HG03060 (cell line): ENCODE measurements at regions not wholly inside any gene's neighbourhood (a gene's known extent, or its start where the extent isn't known, plus 50 kb on each side); places are given as distances from the start of the nearest gene placed in this dataset.

Source experiments
- ATAC-seq: cut with Tn5 transposase; IDR thresholded peaks from one replicate; pipeline ENCODE4 v1.9.1; 2021; ENCODE audit warnings: low read depth, moderate number of reproducible peaks; ENCODE audit not compliant: unreplicated experiment

- ATAC-seq, result no peak
Observed at GRCh38 chr6:97666889-97667288, 383.9 kb upstream of the MMS22L start.

GRCh38 chr6:97668716-97669115, 385.7 kb upstream of the MMS22L start:
- peak; percentile 32 for ATAC-seq

GRCh38 chr6:97669191-97670031, 386.4 kb upstream of the MMS22L start:
- ATAC-seq, result peak; percentile 100

- no peak for ATAC-seq
Observed at GRCh38 chr6:97674802-97675201, 391.8 kb upstream of the MMS22L start.

- no peak for ATAC-seq
Observed at GRCh38 chr6:97677626-97678025, 394.6 kb upstream of the MMS22L start.

GRCh38 chr6:97687916-97688315, 404.9 kb upstream of the MMS22L start:
- no peak for ATAC-seq

GRCh38 chr6:97689078-97689754, 406.2 kb upstream of the MMS22L start:
- no peak for ATAC-seq

GRCh38 chr6:97697456-97697855, 414.4 kb upstream of the MMS22L start:
- no peak for ATAC-seq

- no peak for ATAC-seq
Observed at GRCh38 chr6:97701801-97702200, 418.8 kb upstream of the MMS22L start.

- no peak for ATAC-seq
Observed at GRCh38 chr6:97702248-97702647, 419.2 kb upstream of the MMS22L start.

- no peak for ATAC-seq
Observed at GRCh38 chr6:97703661-97704060, 420.6 kb upstream of the MMS22L start.

- ATAC-seq, result no peak
Observed at GRCh38 chr6:97705568-97705967, 422.6 kb upstream of the MMS22L start.

GRCh38 chr6:97712751-97713150, 429.7 kb upstream of the MMS22L start:
- no peak for ATAC-seq

GRCh38 chr6:97714772-97715171, 431.8 kb upstream of the MMS22L start:
- ATAC-seq, result no peak

GRCh38 chr6:97717086-97717485, 434.1 kb upstream of the MMS22L start:
- ATAC-seq, result no peak

GRCh38 chr6:97726378-97726777, 443.4 kb upstream of the MMS22L start:
- ATAC-seq, result no peak

- no peak for ATAC-seq
Observed at GRCh38 chr6:97732045-97732444, 449.0 kb upstream of the MMS22L start.

GRCh38 chr6:97757575-97757974, 474.6 kb upstream of the MMS22L start:
- no peak for ATAC-seq

GRCh38 chr6:97765461-97765860, 482.4 kb upstream of the MMS22L start:
- ATAC-seq, result no peak

GRCh38 chr6:97771372-97771771, 488.4 kb upstream of the MMS22L start:
- no peak for ATAC-seq

GRCh38 chr6:97775012-97775411, 492.0 kb upstream of the MMS22L start:
- no peak for ATAC-seq
